ENCODE measurements at regions not wholly inside any gene's neighbourhood (a gene's known extent, or its start where the extent isn't known, plus 50 kb on each side); places are given as distances from the start of the nearest gene placed in this dataset.

DNA sequence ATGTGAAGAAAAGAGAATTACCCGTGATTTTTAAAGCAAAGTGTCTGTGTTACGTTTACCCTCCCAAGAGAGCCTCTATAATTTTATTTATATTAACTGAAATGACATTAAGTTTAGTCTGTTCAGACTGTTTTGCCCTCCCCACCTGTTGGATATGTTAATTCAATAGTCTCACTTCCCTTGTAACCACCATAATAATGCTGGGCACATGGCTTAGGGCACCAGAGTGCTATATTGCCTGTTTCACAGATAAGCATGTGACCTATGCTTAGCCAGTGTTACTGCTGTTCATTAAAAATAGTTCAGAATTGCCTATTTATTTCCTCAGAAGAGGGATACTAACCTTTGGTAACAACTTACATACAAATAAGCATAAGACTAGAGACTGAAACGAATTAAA lies 446.2 kb downstream of the FAT4 start:
- H3K9me3 ChIP-seq (ENCODE audit: control insufficient read depth, insufficient read depth, low read length): no peaks in the 10 kb centered on the region
- H3K9ac ChIP-seq (ENCODE audit: low read depth, low read length): no peak overlapping the region
- H3K4me1 ChIP-seq (ENCODE audit: control insufficient read depth, insufficient read depth, low read length): no peaks in the 10 kb centered on the region
- H3K36me3 ChIP-seq (ENCODE audit: control insufficient read depth, insufficient read depth, low read length): no peaks in the 10 kb centered on the region
- H3K4me3 ChIP-seq (ENCODE audit: low read depth, low read length): no peak overlapping the region
- no peaks in the 10 kb centered on the region for H3K27me3 ChIP-seq (ENCODE audit: control insufficient read depth, insufficient read depth, low read length)

- Histone ChIP-seq H3K9me3 (ENCODE audit: control insufficient read depth, insufficient read depth, low read length) (no peaks in the 10 kb centered on the region), H3K4me3 (ENCODE audit: low read depth, low read length) (no peak overlapping the region), H3K36me3 (ENCODE audit: control insufficient read depth, insufficient read depth, low read length) (no peaks in the 10 kb centered on the region), H3K4me1 (ENCODE audit: control insufficient read depth, insufficient read depth, low read length) (no peaks in the 10 kb centered on the region), H3K9ac (ENCODE audit: low read depth, low read length) (no peak overlapping the region), H3K27me3 (ENCODE audit: control insufficient read depth, insufficient read depth, low read length) (no peaks in the 10 kb centered on the region)
These were observed 447.8 kb downstream of the FAT4 start for GRCh38 chr4:125762537-125762936.

GRCh38 chr4:125765941-125766340 lies 451.2 kb downstream of the FAT4 start:
- Histone ChIP-seq H3K36me3 (ENCODE audit: control insufficient read depth, insufficient read depth, low read length) (no peaks in the 10 kb centered on the region), H3K4me3 (ENCODE audit: low read depth, low read length) (no peak overlapping the region), H3K27me3 (ENCODE audit: control insufficient read depth, insufficient read depth, low read length) (no peaks in the 10 kb centered on the region), H3K9ac (ENCODE audit: low read depth, low read length) (no peak overlapping the region), H3K9me3 (ENCODE audit: control insufficient read depth, insufficient read depth, low read length) (no peaks in the 10 kb centered on the region), H3K4me1 (ENCODE audit: control insufficient read depth, insufficient read depth, low read length) (no peaks in the 10 kb centered on the region)

GRCh38 chr4:125770814-125771398 lies 456.2 kb downstream of the FAT4 start:
- Histone ChIP-seq H3K9ac (ENCODE audit: low read depth, low read length) (no peak overlapping the region), H3K9me3 (ENCODE audit: control insufficient read depth, insufficient read depth, low read length) (peaks cover 3% of the 10 kb centered on the region), H3K4me3 (ENCODE audit: low read depth, low read length) (no peak overlapping the region), H3K27me3 (ENCODE audit: control insufficient read depth, insufficient read depth, low read length) (no peaks in the 10 kb centered on the region), H3K36me3 (ENCODE audit: control insufficient read depth, insufficient read depth, low read length) (no peaks in the 10 kb centered on the region), H3K4me1 (ENCODE audit: control insufficient read depth, insufficient read depth, low read length) (no peaks in the 10 kb centered on the region)

DNA sequence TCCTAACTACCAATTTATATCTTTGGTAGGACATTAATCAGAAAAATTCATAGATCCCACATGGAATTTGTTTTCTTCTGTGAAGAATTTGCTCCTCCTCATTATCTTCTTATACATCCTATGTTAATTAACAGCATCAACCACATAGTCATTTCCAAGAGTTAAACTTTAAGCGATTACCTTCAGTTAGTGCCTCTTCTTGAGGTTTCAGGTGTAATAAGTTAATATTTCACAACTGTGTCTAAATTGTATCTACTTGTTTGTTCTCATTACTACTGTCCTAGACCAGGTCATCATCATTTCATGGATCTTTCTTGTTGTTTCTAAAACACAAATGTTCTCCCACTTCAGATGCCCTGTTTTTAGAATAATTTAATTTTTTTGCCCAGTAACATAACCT lies 457.9 kb downstream of the FAT4 start:
- Histone ChIP-seq H3K4me3 (ENCODE audit: low read depth, low read length) (no peak overlapping the region), H3K9me3 (ENCODE audit: control insufficient read depth, insufficient read depth, low read length) (peaks cover 11% of the 10 kb centered on the region), H3K4me1 (ENCODE audit: control insufficient read depth, insufficient read depth, low read length) (no peaks in the 10 kb centered on the region), H3K27me3 (ENCODE audit: control insufficient read depth, insufficient read depth, low read length) (no peaks in the 10 kb centered on the region), H3K36me3 (ENCODE audit: control insufficient read depth, insufficient read depth, low read length) (no peaks in the 10 kb centered on the region), H3K9ac (ENCODE audit: low read depth, low read length) (no peak overlapping the region)

DNA sequence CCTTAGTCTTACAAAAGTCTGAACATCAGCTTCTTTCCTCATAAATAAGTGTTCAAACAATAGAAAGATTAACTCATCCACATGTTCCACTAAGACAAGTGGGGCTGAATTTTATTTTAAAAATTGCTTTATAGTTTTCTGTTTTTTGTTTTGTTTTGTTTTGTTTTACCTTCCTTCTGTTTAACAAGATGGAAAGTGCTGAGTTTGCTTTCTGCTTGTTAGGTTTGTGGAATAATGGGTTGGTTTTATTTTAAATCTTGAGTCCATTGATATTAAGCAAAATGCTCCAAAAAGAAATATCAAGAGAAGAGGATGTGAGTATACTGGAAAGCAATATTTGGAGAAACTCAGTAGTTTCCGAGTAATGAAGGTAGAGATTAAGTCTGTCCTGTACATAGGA lies 458.7 kb downstream of the FAT4 start:
- H3K36me3 ChIP-seq (ENCODE audit: control insufficient read depth, insufficient read depth, low read length): no peaks in the 10 kb centered on the region
- no peak overlapping the region for H3K4me3 ChIP-seq (ENCODE audit: low read depth, low read length)
- H3K27me3 ChIP-seq (ENCODE audit: control insufficient read depth, insufficient read depth, low read length): no peaks in the 10 kb centered on the region
- no peak overlapping the region for H3K9ac ChIP-seq (ENCODE audit: low read depth, low read length)
- peaks cover 11% of the 10 kb centered on the region for H3K9me3 ChIP-seq (ENCODE audit: control insufficient read depth, insufficient read depth, low read length)
- no peaks in the 10 kb centered on the region for H3K4me1 ChIP-seq (ENCODE audit: control insufficient read depth, insufficient read depth, low read length)

- Histone ChIP-seq H3K9me3 (ENCODE audit: control insufficient read depth, insufficient read depth, low read length) (peaks cover 11% of the 10 kb centered on the region), H3K4me3 (ENCODE audit: low read depth, low read length) (no peak overlapping the region), H3K9ac (ENCODE audit: low read depth, low read length) (no peak overlapping the region), H3K36me3 (ENCODE audit: control insufficient read depth, insufficient read depth, low read length) (no peaks in the 10 kb centered on the region), H3K27me3 (ENCODE audit: control insufficient read depth, insufficient read depth, low read length) (no peaks in the 10 kb centered on the region), H3K4me1 (ENCODE audit: control insufficient read depth, insufficient read depth, low read length) (no peaks in the 10 kb centered on the region)
These were observed 459.2 kb downstream of the FAT4 start for GRCh38 chr4:125773931-125774330.

DNA sequence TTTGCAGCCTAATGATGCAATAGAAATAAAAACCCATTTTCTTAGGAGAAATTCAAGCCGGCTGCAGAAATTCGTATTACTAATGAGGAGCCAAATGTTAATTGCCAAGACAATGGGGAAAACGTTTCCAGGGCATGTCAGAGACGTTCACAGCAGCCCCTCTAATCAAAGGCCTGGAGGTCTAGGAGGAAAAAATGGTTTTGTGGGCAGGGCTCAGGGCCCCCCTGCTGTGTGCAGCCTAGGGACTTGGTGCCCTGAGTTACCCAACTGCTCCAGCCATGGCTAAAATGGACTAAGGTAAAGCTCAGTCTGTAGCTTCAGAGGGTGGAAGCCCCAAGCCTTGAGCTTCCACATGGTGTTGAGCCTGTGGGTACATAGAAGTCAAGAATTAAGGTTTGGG lies 461.4 kb downstream of the FAT4 start:
- peaks cover 11% of the 10 kb centered on the region for H3K9me3 ChIP-seq (ENCODE audit: control insufficient read depth, insufficient read depth, low read length)
- no peak overlapping the region for H3K9ac ChIP-seq (ENCODE audit: low read depth, low read length)
- H3K36me3 ChIP-seq (ENCODE audit: control insufficient read depth, insufficient read depth, low read length): no peaks in the 10 kb centered on the region
- no peaks in the 10 kb centered on the region for H3K27me3 ChIP-seq (ENCODE audit: control insufficient read depth, insufficient read depth, low read length)
- H3K4me3 ChIP-seq (ENCODE audit: low read depth, low read length): no peak overlapping the region
- H3K4me1 ChIP-seq (ENCODE audit: control insufficient read depth, insufficient read depth, low read length): no peaks in the 10 kb centered on the region

DNA sequence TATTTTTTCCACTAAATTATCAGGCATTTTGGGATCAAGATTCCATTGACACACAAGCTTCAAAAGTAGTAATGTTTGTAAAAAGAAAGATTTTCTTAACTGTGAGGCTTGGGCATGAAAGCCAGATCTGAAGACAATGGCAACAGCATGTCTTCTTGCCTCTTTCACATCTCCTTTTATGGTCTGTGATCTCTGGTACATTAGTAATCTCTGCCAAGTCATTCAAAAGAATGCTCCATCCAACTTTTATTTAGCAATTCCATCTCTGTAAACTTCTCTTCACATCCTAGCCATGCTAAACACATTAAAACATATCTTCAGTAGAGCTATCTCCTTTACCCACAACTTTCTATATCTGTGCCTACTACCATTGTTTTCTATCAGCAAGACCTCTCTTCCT lies 465.4 kb downstream of the FAT4 start:
- Histone ChIP-seq H3K36me3 (ENCODE audit: control insufficient read depth, insufficient read depth, low read length) (no peaks in the 10 kb centered on the region), H3K9ac (ENCODE audit: low read depth, low read length) (no peak overlapping the region), H3K4me1 (ENCODE audit: control insufficient read depth, insufficient read depth, low read length) (no peaks in the 10 kb centered on the region), H3K27me3 (ENCODE audit: control insufficient read depth, insufficient read depth, low read length) (no peaks in the 10 kb centered on the region), H3K9me3 (ENCODE audit: control insufficient read depth, insufficient read depth, low read length) (peaks cover 11% of the 10 kb centered on the region), H3K4me3 (ENCODE audit: low read depth, low read length) (no peak overlapping the region)

GRCh38 chr4:125780747-125781146 lies 466.0 kb downstream of the FAT4 start:
- no peak overlapping the region for H3K4me3 ChIP-seq (ENCODE audit: low read depth, low read length)

GRCh38 chr4:125781651-125782050 lies 466.9 kb downstream of the FAT4 start:
- no peaks in the 10 kb centered on the region for H3K27me3 ChIP-seq (ENCODE audit: control insufficient read depth, insufficient read depth, low read length)
- H3K9me3 ChIP-seq (ENCODE audit: control insufficient read depth, insufficient read depth, low read length): no peaks in the 10 kb centered on the region
- H3K4me1 ChIP-seq (ENCODE audit: control insufficient read depth, insufficient read depth, low read length): no peaks in the 10 kb centered on the region
- no peak overlapping the region for H3K4me3 ChIP-seq (ENCODE audit: low read depth, low read length)
- no peak overlapping the region for H3K9ac ChIP-seq (ENCODE audit: low read depth, low read length)
- H3K36me3 ChIP-seq (ENCODE audit: control insufficient read depth, insufficient read depth, low read length): no peaks in the 10 kb centered on the region

More at GRCh38 chr4:125780747-125781146, 466.0 kb downstream of the FAT4 start:
- Histone ChIP-seq H3K36me3 (ENCODE audit: control insufficient read depth, insufficient read depth, low read length) (no peaks in the 10 kb centered on the region), H3K27me3 (ENCODE audit: control insufficient read depth, insufficient read depth, low read length) (no peaks in the 10 kb centered on the region), H3K9me3 (ENCODE audit: control insufficient read depth, insufficient read depth, low read length) (peaks cover 8% of the 10 kb centered on the region), H3K4me1 (ENCODE audit: control insufficient read depth, insufficient read depth, low read length) (no peaks in the 10 kb centered on the region), H3K9ac (ENCODE audit: low read depth, low read length) (no peak overlapping the region)

DNA sequence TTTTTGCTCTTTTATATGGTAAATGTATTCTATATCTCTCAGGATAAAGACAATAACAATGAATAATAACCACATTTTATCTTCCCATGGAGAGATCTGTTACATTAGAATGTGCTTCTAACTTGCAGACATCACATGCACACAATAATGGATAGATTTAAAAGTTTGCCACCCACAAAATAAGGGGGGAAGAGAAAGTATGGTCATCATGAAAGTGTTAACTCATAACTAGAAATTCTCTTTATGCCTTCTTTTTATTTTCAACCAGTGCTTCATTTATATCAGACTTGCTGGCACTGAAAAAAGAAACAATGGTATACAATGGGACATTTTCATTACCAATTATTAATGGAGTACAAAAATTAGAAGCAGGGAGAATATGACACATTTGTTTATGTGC lies 470.0 kb downstream of the FAT4 start:
- Histone ChIP-seq H3K4me3 (ENCODE audit: low read depth, low read length) (no peak overlapping the region), H3K9me3 (ENCODE audit: control insufficient read depth, insufficient read depth, low read length) (no peaks in the 10 kb centered on the region), H3K9ac (ENCODE audit: low read depth, low read length) (no peak overlapping the region), H3K36me3 (ENCODE audit: control insufficient read depth, insufficient read depth, low read length) (no peaks in the 10 kb centered on the region), H3K4me1 (ENCODE audit: control insufficient read depth, insufficient read depth, low read length) (no peaks in the 10 kb centered on the region), H3K27me3 (ENCODE audit: control insufficient read depth, insufficient read depth, low read length) (no peaks in the 10 kb centered on the region)
